Muscle of leg (tissue), 3 donors: ENCODE measurements at regions not wholly inside any gene's neighbourhood (a gene's known extent, or its start where the extent isn't known, plus 50 kb on each side); places are given as distances from the start of the nearest gene placed in this dataset.
"Not testable (repeated sequence)": the region's sequence is repeated elsewhere in the genome, so short reads cannot be mapped to it uniquely, and the experiment has no call there.

Source experiments
- DNase-seq: peaks from one replicate; pipeline ENCODE4 v3.0.0; 2013
- H3K27ac ChIP-seq: one replicate; pipeline ENCODE4 v1.5.1; 2013; ENCODE audit warnings: mild to moderate bottlenecking, low read length, control low read depth
- H3K27me3 ChIP-seq: one replicate; pipeline ENCODE4 v1.6.1; 2013; ENCODE audit warnings: low read length; ENCODE audit not compliant: control insufficient read depth, insufficient read depth
- H3K36me3 ChIP-seq: one replicate; pipeline ENCODE4 v1.6.1; 2013; ENCODE audit warnings: low read length; ENCODE audit not compliant: control insufficient read depth, insufficient read depth
- H3K4me1 ChIP-seq: one replicate; pipeline ENCODE4 v1.6.1; 2013; ENCODE audit warnings: low read length; ENCODE audit not compliant: control insufficient read depth, insufficient read depth
- H3K4me3 ChIP-seq: one replicate; pipeline ENCODE4 v1.5.1; 2013; ENCODE audit warnings: low read length, control low read depth
- H3K9me3 ChIP-seq: replicated peaks from 2 replicates; pipeline ENCODE4 v1.6.1; 2013; ENCODE audit warnings: low read depth, low read length; ENCODE audit not compliant: control insufficient read depth
- WGBS: methylation state at CpG from one replicate; pipeline ENCODE4 v1.1.5; 2013; ENCODE audit warnings: missing lambda C conversion rate; ENCODE audit not compliant: insufficient coverage; 5-methylcytosine and 5-hydroxymethylcytosine counted together

DNA sequence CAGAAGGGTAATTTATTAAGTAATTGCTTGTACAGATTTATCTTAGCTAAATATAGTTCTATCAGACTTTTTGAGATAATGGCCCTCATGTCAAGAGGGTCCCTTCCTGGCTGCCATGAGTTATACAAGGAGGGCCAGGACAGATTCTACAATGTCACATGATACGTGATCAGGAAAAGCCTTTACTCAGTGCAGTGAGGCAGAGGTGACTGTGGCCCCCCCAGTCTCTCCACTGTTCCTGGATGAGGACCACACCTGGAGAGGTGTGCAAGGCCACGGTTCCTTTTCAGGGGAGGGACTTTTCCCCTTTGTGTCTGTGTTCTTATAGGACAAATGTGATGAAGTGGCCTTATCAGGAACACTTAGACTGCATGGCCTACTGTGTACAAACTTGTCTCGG, 54.3 kb upstream of the LRCH1 start:
- DNase-seq: no peak
- no peaks in the 10 kb centered on the region for H3K36me3 ChIP-seq
- H3K9me3 ChIP-seq: no peaks in the 10 kb centered on the region
- no peaks in the 10 kb centered on the region for H3K4me1 ChIP-seq
- H3K27me3 ChIP-seq: no peaks in the 10 kb centered on the region
- no peak overlapping the region for H3K27ac ChIP-seq
- WGBS: 83% methylated on average over 1 of the region's 3 CpGs
- H3K4me3 ChIP-seq: no peak overlapping the region

DNA sequence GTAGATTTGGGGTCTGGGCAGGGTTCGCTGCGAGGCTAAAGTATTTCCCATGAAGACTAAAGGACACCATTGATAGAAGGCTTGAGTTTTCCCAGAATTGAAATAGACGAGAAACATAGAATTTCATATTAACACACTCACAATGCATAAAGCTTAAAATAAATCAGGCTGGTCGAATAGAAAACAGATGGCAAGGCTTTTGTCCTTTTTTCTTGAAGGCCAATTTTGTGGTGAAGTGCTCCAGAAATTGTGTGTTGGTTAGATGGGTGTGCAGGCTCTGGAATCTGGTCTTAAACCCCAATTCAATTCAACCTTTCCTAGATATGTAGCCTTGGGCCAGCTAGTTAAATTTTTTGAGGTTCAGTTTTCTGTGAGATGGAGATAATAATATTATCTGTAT, 56.9 kb upstream of the LRCH1 start:
- no peak overlapping the region for H3K27ac ChIP-seq
- H3K27me3 ChIP-seq: no peaks in the 10 kb centered on the region
- no CpG with 5 or more reads among the region's 4 CpGs for WGBS
- H3K4me3 ChIP-seq: no peak overlapping the region
- DNase-seq: no peak
- no peaks in the 10 kb centered on the region for H3K9me3 ChIP-seq
- no peaks in the 10 kb centered on the region for H3K36me3 ChIP-seq
- no peaks in the 10 kb centered on the region for H3K4me1 ChIP-seq

DNA sequence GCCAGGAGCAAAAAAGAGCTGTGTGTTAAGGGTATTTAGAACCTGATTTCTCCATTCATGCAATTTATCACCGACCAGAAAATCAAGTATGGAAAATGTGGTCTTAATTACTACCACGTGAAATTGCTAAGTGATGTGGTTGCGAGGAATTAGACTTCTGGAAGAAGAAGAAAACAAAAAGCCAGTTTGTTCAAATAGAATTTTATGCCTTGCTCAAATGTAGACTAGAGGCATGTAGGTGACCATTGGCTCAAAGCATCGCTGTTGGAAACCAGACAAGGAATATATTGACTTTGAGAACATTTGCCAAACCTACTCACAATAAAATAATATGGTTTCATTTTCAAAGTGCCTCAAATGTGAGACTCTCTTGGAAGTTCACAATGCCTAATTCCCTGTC, 57.3 kb upstream of the LRCH1 start:
- peak; percentile 36 for DNase-seq
- H3K9me3 ChIP-seq: no peaks in the 10 kb centered on the region
- no peaks in the 10 kb centered on the region for H3K27me3 ChIP-seq
- H3K4me3 ChIP-seq: no peak overlapping the region
- no peak overlapping the region for H3K27ac ChIP-seq
- WGBS: no CpG with 5 or more reads among the region's 4 CpGs
- H3K4me1 ChIP-seq: no peaks in the 10 kb centered on the region
- no peaks in the 10 kb centered on the region for H3K36me3 ChIP-seq

DNA sequence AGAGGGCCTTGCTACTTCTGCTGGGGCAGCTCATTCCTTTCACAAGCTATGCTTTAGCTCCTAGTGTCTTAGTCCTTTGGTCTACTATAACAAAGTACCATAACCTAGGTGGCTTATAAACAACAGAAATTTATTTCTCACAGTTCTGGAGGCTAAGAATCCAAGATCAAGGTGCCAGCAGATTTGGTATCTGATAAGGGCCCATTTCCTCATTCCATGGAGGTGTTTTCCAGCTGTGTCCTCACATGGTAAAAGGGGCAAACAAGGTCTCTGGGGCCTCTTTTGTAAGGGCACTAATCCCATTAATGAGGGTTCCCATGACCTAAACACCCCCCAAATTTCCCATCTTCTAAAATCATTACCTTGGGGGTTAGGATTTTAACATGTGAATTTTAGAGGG, 57.9 kb upstream of the LRCH1 start:
- no peak for DNase-seq
- Histone ChIP-seq H3K4me1 (no peaks in the 10 kb centered on the region), H3K4me3 (no peak overlapping the region), H3K27me3 (no peaks in the 10 kb centered on the region), H3K9me3 (no peaks in the 10 kb centered on the region), H3K36me3 (no peaks in the 10 kb centered on the region), H3K27ac (no peak overlapping the region)

DNA sequence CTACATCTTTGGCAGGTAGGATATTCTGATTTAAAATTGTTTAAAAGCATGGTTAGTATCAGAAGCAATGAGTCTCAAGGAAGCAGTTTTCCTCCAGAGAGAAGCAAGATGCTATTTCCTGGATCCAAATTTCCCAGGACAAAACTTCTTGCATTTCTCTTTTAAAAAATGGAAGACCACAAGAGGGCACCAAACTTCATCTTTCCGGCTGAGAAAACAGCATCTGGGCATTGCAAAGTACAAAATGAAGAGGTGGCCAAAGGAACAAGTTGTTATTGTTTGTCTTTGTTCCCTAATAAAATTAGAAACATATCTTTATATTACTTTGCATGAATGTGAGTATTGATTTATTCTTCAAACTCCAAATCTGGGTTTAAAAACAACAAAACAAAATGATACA, 60.0 kb upstream of the LRCH1 start:
- WGBS: no CpG with 5 or more reads among the region's 1 CpG
- DNase-seq: peak; percentile 80

DNA sequence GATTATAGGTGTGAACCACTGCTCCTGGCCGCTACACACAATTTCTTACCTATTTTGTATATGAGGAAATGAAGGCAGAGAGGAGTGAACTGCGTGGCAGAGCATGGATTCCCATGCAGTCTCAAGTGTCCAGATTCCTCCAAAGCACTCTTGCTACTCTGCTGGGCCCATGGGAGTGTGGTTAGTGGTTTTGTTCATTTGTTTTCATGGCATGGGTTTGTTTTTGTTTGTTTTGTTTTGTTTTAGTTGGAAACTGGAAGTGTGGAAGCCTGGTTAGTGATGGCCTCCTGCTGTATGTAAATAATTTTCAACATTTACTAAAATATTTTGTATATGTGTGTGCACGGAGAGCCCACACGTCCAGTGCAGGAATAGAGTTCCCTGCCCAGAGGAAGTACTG, 61.3 kb upstream of the LRCH1 start:
- WGBS: no CpG with 5 or more reads among the region's 4 CpGs
- Histone ChIP-seq H3K36me3 (no peaks in the 10 kb centered on the region), H3K27ac (no peak overlapping the region), H3K9me3 (no peaks in the 10 kb centered on the region), H3K27me3 (no peaks in the 10 kb centered on the region), H3K4me1 (no peaks in the 10 kb centered on the region), H3K4me3 (no peak overlapping the region)
- no peak for DNase-seq

More for the DNA sequence above, 60.0 kb upstream of the LRCH1 start:
- H3K27me3 ChIP-seq: no peaks in the 10 kb centered on the region
- H3K36me3 ChIP-seq: no peaks in the 10 kb centered on the region
- H3K9me3 ChIP-seq: no peaks in the 10 kb centered on the region
- H3K27ac ChIP-seq: no peak overlapping the region
- no peaks in the 10 kb centered on the region for H3K4me1 ChIP-seq
- H3K4me3 ChIP-seq: no peak overlapping the region

DNA sequence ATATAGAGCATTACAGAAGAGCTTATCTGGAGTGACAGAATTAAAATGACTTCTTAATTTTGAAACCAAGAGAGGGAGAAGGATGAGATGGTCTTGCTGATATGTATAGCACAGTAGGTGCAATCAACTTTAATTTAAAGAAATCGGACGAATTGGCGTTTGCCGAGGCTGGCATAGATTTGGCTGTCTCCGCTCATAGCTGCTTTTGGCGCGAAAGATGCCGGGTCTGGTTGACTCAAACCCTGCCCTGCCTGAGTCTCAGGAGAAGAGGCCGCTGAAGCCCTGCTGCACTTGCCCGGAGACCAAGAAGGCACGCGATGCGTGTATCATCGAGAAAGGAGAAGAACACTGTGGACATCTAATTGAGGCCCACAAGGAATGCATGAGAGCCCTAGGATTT, 62.3 kb upstream of the LRCH1 start:
- not testable (repeated sequence) for H3K27ac ChIP-seq, H3K4me1 ChIP-seq, H3K9me3 ChIP-seq, H3K36me3 ChIP-seq, DNase-seq, H3K4me3 ChIP-seq, H3K27me3 ChIP-seq
- WGBS: 90% methylated on average over 14 of the region's 14 CpGs

DNA sequence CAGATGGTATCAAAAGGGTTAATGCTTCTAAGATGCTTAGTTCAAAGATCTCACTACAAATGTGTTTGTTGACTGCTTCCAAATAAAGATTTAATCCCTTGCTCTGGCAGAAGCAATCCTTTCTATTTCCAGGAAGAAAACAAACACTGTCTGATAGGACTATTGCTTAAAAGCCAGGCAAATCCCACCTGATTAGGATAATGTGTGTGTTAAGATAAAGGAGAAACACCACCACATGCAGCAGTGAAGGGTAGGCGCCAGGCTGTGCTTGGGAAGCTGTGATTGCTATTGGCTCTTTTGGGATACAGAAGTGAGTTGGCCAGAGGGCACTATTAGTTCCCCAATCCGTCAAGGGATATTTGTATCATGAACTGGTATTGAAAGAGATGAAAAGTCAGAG, 62.8 kb upstream of the LRCH1 start:
- Histone ChIP-seq H3K9me3 (peaks cover 4% of the 10 kb centered on the region), H3K27me3 (no peaks in the 10 kb centered on the region), H3K27ac (no peak overlapping the region), H3K4me3 (no peak overlapping the region), H3K4me1 (no peaks in the 10 kb centered on the region), H3K36me3 (no peaks in the 10 kb centered on the region)
- DNase-seq: no peak
- WGBS: no CpG with 5 or more reads among the region's 2 CpGs

DNA sequence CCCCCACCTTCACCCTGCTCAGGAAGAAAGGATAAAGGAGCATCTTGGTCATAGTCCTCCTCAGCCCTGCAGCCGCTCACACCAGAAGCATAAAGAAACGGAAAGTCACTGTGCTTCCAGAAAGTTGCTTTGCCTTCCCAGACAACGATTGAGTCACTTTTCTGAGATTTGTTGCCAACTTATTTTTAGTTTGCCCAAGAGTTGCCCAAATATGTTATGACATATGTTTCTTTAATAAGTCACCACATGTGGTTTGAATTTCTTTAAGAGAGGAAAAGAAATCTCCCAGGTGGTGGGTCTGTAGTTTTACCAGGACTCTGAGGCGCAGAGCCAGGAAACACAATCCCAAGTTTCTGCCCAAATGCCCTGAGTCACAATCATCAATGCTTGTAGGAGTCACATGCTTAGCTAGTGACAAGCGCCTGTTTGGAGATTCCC, 63.4 kb upstream of the LRCH1 start:
- Histone ChIP-seq H3K27ac (no peak overlapping the region), H3K27me3 (no peaks in the 10 kb centered on the region), H3K36me3 (no peaks in the 10 kb centered on the region), H3K4me1 (no peaks in the 10 kb centered on the region), H3K9me3 (peaks cover 8% of the 10 kb centered on the region), H3K4me3 (no peak overlapping the region)
- peak; percentile 74 for DNase-seq
- 39% methylated on average over 3 of the region's 5 CpGs for WGBS

DNA sequence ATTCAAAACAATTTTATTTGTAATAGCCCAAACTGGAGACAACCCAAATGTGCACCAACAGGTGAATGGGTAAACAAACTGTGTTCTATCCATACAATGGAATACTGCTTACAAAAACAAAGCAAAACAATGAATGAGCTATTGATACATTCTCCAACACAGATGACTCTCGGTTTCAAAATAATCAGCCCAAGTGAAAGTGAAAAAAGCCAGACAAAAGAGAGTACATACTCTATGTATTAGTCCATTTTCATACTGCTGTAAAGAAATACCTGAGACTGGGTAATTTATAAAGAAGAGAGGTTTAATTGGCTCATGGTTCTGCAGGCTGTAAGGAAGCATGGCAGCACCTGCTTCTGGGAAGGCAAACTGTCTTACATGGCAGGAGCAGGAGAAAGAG, 65.2 kb upstream of the LRCH1 start:
- H3K9me3 ChIP-seq: peaks cover 16% of the 10 kb centered on the region
- DNase-seq: no peak
- no peaks in the 10 kb centered on the region for H3K36me3 ChIP-seq
- H3K27ac ChIP-seq: no peak overlapping the region
- H3K4me1 ChIP-seq: no peaks in the 10 kb centered on the region
- WGBS: no CpG with 5 or more reads among the region's 1 CpG
- H3K27me3 ChIP-seq: no peaks in the 10 kb centered on the region
- H3K4me3 ChIP-seq: no peak overlapping the region

DNA sequence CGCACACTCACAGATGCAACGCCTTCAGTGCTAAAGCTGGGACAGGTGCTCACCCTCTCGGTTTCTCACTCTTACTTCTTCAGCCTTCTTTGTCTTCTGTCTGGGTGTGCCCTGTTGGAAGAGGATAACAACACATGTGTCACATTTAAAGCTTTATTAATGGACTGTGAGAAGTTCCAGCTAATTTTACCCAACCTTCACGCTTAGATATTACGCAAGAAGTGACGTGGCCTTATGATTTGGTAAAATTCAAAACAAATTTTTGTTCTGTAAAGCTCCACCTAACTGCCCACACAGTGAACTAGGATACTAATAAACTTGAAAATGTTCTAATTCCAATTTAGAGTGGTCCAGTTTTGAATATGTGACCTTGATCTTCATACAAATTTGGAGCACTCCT, 66.7 kb upstream of the LRCH1 start:
- DNase-seq: no peak
- Histone ChIP-seq H3K27me3 (no peaks in the 10 kb centered on the region), H3K9me3 (peaks cover 16% of the 10 kb centered on the region), H3K27ac (no peak overlapping the region), H3K4me3 (no peak overlapping the region), H3K4me1 (no peaks in the 10 kb centered on the region), H3K36me3 (no peaks in the 10 kb centered on the region)
- no CpG with 5 or more reads among the region's 6 CpGs for WGBS
